Erythroblast (primary cell): ENCODE measurements at regions not wholly inside any gene's neighbourhood (a gene's known extent, or its start where the extent isn't known, plus 50 kb on each side); places are given as distances from the start of the nearest gene placed in this dataset.

Experiments used
- GATA1 ChIP-seq: IDR thresholded peaks from 2 replicates; pipeline ENCODE4 v1.6.1; 2011; ENCODE audit warnings: low read depth, mild to moderate bottlenecking, control low read depth, low read length, moderate library complexity
- POLR2A ChIP-seq: IDR thresholded peaks from 2 replicates; pipeline ENCODE4 v1.6.1; 2011; ENCODE audit warnings: mild to moderate bottlenecking, low read length

DNA sequence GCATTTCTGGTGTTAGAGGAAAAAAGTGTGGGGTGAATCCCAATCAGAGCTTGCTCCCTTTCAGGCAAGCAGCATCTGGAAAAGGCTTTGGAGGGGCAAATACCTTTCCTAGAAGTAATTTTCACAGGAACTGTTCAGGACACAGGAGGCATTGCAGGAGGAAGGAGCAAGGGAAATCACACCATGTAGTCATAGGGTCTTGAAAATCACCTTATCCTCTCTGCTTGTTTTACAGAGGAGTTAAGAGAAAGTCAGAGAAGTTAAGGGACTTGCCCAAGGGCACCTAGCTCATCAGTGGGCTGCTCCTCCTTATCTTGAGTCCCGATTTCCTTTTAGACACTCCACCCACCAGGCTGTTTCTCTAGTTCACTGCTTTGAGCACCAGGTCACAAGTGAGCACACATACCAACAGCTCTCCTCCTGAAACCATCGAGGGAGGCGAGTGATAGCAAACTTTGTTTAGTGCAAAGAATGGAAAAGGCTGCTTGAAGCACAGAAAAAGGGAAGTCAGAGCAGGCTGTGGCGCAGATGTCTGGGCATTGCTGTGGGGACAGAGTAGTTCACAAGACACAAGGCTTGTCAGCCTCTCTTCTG, 89.2 kb upstream of the CXCR4 start:
- TF ChIP-seq POLR2A (no peak), GATA1 (no peak)
